AG04450 (cell line): ENCODE measurements at regions not wholly inside any gene's neighbourhood (a gene's known extent, or its start where the extent isn't known, plus 50 kb on each side); places are given as distances from the start of the nearest gene placed in this dataset.
"Not testable (repeated sequence)": the region's sequence is repeated elsewhere in the genome, so short reads cannot be mapped to it uniquely, and the experiment has no call there.

Experiments
- CTCF ChIA-PET: fragments of 300-600, 350-600 bp; formaldehyde crosslinking; extraction: SDS; loops from one replicate; lab custom pipeline; 2022; ENCODE audit warnings: antibody characterized with exemption, inconsistent platforms; lab: Charles Lee
- POLR2A ChIA-PET: fragments of 350-600 bp; formaldehyde crosslinking; extraction: SDS; loops from one replicate; lab custom pipeline; 2021; ENCODE audit warnings: antibody characterized with exemption, inconsistent platforms; lab: Yijun Ruan, JAX
- DNase-seq: peaks from one replicate; pipeline ENCODE4 v3.0.0-alpha.2; 2011; ENCODE audit warnings: low read depth, low spot score
- H3K27ac ChIP-seq: one replicate; pipeline ENCODE4 v1.5.1; 2012; ENCODE audit warnings: low read depth, low read length, control low read depth
- H3K27me3 ChIP-seq: one replicate; pipeline ENCODE4 v1.6.0; 2012; ENCODE audit warnings: low read length; ENCODE audit not compliant: control insufficient read depth, insufficient read depth
- H3K4me3 ChIP-seq: 2 replicates; pipeline ENCODE4 v1.5.1; 2011; ENCODE audit warnings: mild to moderate bottlenecking, low read depth, low read length, control low read depth
- H3K9me3 ChIP-seq: 2 replicates; pipeline ENCODE4 v1.5.1; 2012; ENCODE audit warnings: low read length; ENCODE audit not compliant: control insufficient read depth, insufficient read depth
- TF ChIP-seq, protein P1 (sequence below): IDR thresholded peaks from 2 replicates; pipeline ENCODE4 v1.5.1; 2011; ENCODE audit warnings: low read depth, low read length, control low read depth, inconsistent platforms

- ChIA-PET CTCF (interaction anchor here (0.8 to 1.9 kb wide), 2 partner anchors 131 to 168 kb away, joined by 3 to 4 read pairs; no protein-coding TSS in a partner anchor), POLR2A (no interaction called here)
- Histone ChIP-seq H3K27me3 (no peaks in the 10 kb centered on the region), H3K4me3 (no peak overlapping the region), H3K9me3 (no peaks in the 10 kb centered on the region), H3K27ac (no peak overlapping the region)
- TF ChIP-seq, protein P1, sequence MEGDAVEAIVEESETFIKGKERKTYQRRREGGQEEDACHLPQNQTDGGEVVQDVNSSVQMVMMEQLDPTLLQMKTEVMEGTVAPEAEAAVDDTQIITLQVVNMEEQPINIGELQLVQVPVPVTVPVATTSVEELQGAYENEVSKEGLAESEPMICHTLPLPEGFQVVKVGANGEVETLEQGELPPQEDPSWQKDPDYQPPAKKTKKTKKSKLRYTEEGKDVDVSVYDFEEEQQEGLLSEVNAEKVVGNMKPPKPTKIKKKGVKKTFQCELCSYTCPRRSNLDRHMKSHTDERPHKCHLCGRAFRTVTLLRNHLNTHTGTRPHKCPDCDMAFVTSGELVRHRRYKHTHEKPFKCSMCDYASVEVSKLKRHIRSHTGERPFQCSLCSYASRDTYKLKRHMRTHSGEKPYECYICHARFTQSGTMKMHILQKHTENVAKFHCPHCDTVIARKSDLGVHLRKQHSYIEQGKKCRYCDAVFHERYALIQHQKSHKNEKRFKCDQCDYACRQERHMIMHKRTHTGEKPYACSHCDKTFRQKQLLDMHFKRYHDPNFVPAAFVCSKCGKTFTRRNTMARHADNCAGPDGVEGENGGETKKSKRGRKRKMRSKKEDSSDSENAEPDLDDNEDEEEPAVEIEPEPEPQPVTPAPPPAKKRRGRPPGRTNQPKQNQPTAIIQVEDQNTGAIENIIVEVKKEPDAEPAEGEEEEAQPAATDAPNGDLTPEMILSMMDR: no peak
- peak; percentile 66 for DNase-seq
Measured at GRCh38 chr18:49690312-49690711, 123.0 kb downstream of the ACAA2 start.

DNA sequence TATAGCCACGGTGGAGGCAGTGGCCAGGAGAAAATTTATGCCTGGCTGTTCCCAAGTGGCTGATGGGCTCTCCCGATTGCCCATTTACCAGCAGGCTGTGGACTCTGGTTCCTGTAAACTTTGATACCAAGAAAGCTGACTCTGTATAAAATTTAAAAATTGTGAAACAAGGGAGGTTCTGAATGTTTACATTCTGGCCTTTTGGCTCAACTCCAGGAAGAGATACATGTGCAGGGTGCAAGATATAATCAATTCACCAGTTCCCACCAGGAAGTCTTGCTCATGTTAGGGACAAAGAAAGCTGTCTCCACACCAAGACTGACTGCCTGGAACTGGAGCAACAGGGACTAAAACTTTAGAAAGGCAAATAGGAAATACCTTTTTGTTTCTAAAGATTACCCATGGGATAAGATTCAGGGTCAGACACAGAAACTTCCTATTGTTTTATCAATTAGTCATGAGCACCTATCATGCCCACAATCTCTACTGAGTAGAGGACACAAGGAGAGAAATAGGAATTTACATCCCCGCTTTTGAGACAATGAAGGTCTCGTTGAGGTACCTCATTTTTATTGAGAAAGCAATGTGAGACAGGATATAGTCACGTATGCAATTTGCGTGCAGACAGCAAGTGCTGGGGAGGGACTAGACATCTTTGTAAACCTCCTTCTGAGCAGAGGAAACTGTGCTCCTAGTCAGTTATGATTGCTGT is 123.5 kb downstream of the LIPG start:
- H3K9me3 ChIP-seq: no peaks in the 10 kb centered on the region
- H3K4me3 ChIP-seq: no peak overlapping the region
- no peak overlapping the region for H3K27ac ChIP-seq
- peaks cover 3% of the 10 kb centered on the region for H3K27me3 ChIP-seq
- TF ChIP-seq, protein P1: no peak
- ChIA-PET CTCF (interaction anchor here (0.7 to 1.2 kb wide), 2 partner anchors 173 to 518 kb away, joined by 3 to 4 read pairs; no protein-coding TSS in a partner anchor), POLR2A (no interaction called here)
- DNase-seq: no peak

DNA sequence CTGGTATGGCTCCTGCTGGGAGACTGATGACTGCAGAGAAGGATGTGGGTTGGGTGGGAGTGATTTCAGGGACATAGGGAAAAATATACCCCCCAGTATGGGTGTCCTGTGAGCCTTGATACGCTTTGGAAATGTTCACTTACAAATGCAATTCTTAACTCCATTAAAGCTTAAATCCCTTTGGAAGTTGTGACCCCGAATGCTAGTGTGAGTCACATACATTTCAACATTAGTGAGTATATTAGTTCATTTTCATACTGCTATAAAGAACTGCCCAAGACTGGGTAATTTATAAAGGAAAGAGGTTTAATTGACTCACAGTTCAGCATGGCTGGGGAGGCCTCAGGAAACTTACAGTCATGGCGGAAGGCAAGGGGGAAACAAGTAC is 120.9 kb downstream of the LIPG start:
- H3K27me3 ChIP-seq, CTCF ChIA-PET, H3K9me3 ChIP-seq, H3K27ac ChIP-seq, DNase-seq, H3K4me3 ChIP-seq, POLR2A ChIA-PET: not testable (repeated sequence)

- H3K9me3 ChIP-seq: no peaks in the 10 kb centered on the region
- ChIA-PET CTCF (no interaction called here), POLR2A (no interaction called here)
- DNase-seq: no peak
- H3K4me3 ChIP-seq: no peak overlapping the region
- H3K27ac ChIP-seq: no peak overlapping the region
- TF ChIP-seq, protein P1: no peak
- H3K27me3 ChIP-seq: peaks cover 5% of the 10 kb centered on the region
Measured at GRCh38 chr18:49682173-49682802, 120.4 kb downstream of the LIPG start.

- CTCF ChIA-PET: no interaction called here
- H3K4me3 ChIP-seq: no peak overlapping the region
- H3K27me3 ChIP-seq: peaks cover 5% of the 10 kb centered on the region
- POLR2A ChIA-PET: no interaction called here
- no peak overlapping the region for H3K27ac ChIP-seq
- H3K9me3 ChIP-seq: no peaks in the 10 kb centered on the region
- TF ChIP-seq, protein P1: no peak
- no peak for DNase-seq
Measured at GRCh38 chr18:49681387-49681786, 119.5 kb downstream of the LIPG start.
